KG1 (cell line): ENCODE measurements at regions not wholly inside any gene's neighbourhood (a gene's known extent, or its start where the extent isn't known, plus 50 kb on each side); places are given as distances from the start of the nearest gene placed in this dataset.
"Not testable (repeated sequence)": the region's sequence is repeated elsewhere in the genome, so short reads cannot be mapped to it uniquely, and the experiment has no call there.

Source experiments
- DNase-seq: peaks from one replicate; lab custom pipeline; 2025; lab: John Stamatoyannopoulos, UW

DNA sequence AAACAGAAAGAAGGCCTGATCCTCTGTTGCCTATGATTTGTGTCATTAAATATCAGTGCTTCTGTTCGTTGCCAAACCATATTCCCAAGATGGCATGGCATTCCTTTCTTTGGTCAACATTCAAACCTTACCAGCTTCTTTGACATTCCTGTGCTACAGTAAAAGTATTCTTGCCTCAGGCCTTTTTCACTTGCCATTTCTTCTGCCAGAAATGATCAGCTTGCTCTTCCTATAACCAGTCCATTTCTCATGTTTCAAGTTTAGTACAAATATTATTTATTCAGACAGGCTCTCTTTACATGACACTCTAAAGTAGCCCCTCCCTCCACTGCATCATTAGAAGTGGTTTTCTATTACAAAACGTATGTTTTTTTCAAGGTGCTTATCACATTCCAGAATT lies 278.3 kb downstream of the KCNJ2 start:
- DNase-seq = no peak

DNA sequence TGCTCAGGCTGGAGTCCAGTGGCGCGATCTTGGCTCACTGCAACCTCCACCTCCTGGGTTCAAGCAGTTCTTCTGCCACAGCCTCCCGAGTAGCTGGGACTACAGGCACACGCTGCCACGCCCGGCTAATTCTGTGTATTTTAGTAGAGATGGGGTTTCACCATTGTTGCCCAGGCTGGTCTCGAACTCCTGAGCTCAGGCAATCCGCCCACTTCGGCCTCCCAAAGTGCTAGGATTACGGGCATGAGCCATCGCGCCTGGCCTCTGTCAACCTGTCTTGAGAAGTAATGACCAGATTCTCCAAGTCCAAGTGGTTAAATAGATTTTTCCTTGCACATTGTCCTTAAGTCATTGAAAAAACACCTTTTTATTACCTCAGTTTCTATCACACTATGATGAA lies 283.7 kb downstream of the KCNJ2 start:
- DNase-seq = not testable (repeated sequence)

DNA sequence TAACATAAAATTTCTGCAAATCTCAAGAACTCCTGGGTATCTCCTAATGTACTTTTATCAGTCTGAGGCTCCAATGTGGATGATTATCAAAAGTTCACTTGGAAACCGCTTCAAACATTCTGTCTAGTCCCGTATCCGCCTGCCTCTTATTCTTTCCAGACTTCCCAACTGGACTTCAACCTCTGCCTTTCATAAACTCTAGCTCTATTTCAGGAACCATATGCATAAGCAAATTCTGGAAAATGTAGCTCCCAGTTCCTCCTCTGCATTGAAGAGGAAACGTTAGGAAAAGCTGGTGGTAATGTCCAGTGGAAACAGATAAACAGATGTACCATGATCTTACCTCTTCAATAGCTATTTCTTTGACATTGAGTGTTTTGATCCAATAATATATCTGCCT lies 285.0 kb downstream of the KCNJ2 start:
- DNase-seq = no peak

DNA sequence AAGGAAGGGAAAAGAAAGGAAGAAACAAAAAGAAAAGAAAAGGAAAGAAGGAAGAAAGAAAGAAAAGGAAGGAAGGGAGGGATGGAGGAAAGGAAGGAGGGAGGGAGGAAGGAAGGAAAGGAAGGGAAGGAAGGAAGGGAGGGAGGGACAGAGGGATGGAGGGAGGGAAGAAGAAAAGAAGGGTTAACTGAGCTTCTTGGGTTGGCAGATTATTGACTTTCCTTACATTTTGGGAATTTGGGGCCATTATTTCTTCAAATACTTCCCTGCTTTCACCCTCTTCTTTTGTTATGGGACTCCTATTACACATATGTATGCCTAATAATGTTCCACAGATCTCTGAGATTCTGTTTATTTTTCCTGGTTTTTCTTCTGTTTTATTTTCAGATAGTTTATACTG lies 285.6 kb downstream of the KCNJ2 start:
- DNase-seq = no peak

DNA sequence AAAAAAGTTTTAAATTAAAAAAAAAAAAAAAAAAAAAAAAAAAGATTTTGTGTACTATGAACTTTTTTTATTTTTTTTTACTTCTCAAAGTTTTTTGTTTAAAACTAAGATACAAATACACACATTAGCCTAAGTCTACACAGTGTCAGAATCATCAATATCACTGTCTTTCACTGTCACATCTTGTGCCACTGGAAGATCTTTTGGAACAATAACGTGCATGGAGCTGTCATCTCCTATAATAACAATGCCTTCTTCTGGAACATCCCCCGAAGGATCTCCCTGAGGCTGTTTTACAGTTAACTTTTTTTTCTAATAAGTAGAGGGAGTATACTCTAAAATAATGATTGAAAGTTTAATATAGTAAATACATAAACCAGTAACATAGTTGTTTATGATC lies 295.7 kb downstream of the KCNJ2 start:
- no peak for DNase-seq

DNA sequence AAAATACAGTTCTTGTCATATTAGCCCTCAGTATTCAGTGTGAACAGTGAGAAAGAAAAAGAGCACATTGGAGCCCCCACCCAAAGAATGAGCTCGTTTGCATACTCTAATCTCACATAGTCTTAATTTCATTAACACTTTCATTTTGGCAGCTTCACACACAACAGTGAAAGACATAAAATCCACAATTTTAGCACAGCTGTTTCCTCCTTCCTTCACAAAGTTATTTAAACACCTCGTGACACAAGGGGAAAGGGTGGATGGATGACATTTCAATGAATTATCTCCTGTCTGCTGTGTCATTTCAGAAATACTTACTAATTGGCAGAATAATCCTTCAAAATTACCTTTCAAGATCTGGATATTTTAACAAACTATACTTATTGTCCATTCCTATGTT lies 299.3 kb downstream of the KCNJ2 start:
- no peak for DNase-seq

DNA sequence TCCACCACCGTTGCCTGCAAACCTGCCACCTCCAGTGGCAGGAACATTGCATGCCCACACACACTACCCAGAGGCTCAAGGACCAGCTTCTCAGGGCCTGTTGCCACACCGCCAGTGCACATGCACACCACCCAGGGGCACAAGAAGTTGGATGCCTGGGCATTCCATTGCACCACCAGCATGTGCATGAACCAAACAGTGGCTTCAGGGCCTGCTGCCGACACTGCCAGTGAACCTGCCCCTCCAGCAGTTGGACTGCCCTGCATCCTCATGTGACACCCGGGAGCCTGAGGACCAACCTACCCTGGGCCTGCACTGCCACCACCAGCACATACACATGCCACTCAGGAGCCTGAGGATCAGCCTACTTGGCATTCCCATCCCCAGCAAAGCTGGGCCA lies 303.7 kb downstream of the KCNJ2 start:
- no peak for DNase-seq

DNA sequence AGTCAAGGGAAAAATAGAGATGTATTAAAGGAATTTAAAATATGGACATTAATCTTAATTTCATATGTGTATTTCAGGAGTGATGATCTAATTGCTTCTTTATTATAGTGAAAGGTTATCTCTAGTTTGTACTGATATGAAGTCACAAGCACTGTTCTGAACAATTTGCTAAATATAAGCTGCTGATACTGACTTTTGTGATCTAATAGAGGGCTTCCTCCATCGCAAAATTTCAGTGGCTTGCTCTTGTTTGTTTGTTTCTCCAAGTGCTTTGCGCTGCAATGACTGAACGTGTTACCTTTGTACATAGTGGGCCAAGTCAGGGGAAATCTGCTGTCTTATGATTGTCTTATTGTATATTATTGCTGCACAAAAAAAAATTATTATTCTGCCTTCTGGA lies 307.0 kb downstream of the KCNJ2 start:
- DNase-seq = no peak

DNA sequence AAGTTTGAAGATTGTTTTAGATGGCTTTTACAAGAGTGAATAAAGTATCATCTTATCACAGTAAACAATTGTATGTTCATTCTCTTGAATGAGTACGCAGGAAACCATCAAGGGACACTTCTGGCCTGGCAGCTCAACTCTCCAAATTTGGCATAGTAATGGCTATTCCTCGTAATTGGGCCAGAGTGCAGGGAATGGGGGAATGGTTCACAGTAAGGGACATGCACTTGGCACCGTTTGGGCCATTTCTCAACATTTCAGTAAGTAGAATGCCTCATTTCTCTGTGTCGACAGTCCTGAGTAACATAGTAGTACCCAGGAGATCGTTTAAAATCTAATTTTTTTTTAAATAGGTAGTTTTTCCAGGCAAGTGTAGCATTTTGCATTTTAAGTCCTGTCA lies 309.6 kb downstream of the KCNJ2 start:
- DNase-seq = no peak

DNA sequence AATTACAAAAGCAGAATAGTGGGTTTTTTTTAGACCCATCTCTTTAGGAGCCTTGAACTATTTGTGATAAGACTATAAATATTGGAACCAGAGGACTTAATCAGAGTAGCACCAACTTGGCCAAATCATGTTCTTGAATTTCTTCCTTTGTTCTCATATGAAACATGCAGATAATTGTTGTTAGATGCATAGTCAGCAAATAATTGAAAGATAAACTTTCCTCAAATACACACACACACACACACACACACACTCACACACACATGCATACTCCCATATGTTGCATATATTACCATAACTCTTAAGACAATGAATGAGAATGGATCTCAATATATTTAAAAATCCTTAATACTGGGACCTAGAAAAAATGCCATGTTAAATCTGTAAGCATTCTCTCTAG lies 310.4 kb downstream of the KCNJ2 start:
- no peak for DNase-seq

DNA sequence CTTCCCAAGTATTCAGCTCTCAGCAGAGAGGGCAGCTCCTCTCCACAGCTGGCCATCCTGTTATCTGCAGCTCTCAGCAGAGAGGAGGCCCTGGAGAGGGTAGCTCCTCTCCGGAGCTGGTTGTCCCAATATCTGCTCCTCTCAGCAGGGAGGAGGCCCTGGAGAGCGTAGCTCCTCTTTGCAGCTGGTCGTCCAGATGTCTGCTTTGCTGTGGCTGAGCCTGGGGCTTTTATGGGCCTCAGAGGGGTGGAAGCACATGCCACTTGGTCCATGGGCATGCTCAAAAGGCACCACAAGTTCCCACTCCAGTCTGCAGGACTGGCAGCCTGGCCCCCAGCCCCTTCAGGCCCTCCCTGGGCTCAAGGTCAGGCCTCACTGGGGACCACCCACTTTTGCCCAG lies 314.3 kb downstream of the KCNJ2 start:
- no peak for DNase-seq

DNA sequence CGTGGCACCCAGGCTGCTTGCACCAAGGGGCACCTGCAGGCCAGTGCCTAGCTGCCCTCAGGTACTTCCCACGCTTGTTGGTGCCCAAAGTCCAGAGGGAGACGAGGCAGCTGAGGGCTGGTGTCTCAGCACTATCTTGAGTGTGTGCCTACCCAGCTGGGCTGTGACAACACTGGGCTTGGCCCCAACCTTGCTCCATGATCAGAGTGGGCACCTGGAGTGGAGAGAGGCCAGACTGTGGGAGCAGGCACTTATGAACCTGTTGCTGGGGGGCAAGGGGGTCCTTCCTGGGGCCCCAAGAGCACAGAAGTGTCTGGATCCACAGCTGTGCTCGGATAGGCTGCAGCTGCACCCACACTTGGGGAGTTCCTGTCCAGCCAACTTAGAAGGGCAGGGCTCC lies 314.7 kb downstream of the KCNJ2 start:
- no peak for DNase-seq

DNA sequence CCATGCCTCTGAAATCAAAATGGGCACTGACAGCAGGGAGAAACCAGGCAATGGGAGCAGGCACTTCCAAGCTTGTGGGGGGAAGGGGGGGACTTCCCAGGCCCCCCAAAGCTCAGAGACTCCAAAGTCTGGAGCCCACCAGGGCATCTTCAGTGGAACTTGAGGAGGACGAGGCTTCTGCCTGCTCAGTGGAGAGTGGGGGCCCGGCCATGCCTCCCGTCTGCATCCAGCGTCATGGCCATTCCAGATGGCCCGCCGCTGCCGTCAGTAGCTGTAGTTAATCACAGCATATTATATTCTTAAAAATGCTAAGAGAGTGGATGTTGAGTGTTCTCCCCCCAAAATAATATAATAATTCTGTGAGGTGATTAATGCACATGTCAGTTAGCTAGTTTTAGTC lies 315.2 kb downstream of the KCNJ2 start:
- no peak for DNase-seq

DNA sequence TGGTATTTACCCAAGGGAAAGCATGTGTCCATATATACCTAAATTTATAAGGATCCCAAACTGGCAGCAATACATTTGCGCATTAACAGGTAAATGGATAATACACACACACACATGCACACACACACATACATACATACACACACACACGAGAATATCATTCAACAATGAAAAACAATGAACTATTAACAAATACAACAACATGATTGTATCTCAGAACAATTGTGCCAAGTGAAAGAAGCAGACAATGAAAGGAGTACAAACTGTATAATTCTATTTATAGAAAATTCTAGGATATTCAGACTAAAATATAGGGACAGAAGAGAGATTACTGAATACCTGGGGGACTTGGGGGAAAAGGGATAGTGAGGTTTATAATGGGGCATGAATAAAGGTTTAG lies 323.0 kb downstream of the KCNJ2 start:
- no peak for DNase-seq

DNA sequence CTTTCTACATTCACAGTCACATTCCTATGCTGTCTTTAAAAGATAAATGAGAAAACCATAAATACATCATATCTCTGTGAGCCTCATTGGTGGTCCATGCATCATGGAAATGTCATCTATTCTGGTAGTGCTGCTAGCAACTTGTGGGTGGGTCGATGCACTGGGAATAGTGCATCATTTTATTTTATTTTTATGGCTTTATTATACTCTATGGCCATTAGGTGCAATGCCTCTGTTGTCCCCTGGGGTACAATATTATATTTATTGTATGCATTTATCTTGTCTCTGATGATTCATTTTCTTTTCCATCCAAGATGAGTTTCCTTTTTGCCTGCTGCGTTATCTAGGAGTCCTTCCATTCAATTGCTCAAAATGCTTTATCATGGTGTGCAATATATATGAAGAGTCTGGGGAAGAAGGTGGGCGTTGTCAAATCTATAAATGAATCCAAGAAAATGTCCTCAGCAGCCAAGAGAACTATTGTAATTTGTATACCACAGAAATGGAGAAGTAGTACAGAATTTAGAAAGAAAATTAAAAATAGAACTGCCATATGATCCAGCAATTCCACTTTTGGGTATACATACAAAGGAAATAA lies 324.0 kb downstream of the KCNJ2 start:
- DNase-seq = no peak

DNA sequence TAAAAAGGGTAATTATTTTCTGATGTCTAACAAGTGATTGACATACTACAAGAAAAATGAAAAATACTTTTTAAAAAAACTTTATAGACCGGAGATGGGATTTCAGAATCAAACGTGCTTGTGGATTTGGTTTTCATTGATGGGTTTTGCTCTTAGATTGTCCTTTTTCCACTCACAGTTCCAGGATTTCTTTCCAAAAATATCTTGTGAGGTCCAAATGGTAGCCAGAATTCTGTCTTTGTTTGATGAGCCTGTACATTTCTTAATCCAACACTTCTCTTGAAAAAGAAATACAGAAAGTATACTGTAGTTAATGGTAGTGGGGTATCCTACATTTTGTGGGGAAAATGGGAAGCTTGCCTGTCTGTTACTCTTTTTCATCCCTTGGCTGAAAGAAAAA lies 329.3 kb downstream of the KCNJ2 start:
- no peak for DNase-seq

DNA sequence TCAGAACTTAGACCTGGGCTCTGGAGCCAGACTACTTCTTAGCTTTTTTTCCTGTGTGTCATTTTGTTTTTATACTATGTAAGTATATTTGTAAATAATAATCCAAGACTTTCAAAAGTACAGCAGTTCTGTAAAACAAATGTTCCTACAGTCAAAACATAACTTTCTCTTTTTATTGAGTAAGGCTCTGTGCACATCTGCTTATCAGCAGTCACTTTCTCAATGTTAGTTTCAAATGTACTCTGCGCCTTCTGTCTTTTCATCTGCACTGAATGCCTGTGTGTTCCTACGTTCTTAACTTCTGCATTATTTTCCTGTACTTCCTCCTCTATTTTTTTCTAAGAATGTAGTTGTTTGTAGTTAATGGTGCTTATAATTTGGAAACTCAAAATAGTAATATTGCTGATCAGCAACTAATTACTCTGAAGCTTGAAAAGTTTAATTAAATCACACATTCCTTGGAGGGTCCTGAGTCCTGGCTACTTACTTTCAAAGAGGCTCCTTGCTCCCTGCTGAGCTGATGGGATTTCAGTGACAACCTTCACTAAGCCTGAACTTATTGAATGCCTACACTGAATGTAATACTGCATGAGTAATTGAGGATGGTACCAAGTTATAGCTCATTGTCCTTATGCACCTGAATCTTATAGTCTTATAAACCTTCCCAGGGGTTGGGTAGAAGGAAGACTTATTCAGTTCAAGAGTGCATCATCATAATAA lies 329.9 kb downstream of the KCNJ2 start:
- DNase-seq = no peak

DNA sequence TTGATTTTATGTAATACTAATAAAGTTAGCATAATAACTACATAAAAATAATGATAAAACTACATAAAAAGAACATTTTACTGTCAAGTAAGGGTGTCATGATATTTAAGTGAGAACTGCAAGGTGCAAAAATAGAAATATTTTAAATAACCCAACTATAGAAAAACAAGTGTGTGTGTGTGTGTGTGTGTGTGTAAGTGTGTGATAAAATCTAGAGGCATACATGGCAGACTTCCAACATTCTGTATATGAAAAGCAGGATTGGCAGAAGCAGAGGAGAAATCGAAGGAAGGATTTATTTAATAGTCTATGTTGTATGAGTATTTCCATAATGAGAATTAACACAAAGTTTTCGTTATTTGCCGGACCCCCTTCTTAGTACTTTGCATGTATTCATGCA lies 334.1 kb downstream of the KCNJ2 start:
- no peak for DNase-seq

DNA sequence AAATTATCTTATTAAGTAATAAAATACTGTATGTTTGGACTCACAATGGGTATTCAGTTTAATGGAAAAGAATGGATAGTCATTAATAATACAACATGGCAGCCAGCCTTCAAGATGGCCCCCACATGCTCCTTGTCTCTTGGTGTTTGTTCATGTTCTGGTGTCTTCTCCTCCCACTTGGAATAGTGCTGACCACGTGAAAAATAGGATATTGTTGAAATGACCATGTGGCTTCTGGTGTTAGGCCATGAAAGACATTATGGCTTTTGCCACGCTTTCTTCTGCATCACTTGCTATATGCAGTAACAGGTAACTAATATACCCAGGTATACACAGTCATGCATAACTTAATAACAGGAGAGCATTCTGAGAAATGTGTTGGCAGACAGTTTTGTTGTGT lies 341.0 kb downstream of the KCNJ2 start:
- no peak for DNase-seq

DNA sequence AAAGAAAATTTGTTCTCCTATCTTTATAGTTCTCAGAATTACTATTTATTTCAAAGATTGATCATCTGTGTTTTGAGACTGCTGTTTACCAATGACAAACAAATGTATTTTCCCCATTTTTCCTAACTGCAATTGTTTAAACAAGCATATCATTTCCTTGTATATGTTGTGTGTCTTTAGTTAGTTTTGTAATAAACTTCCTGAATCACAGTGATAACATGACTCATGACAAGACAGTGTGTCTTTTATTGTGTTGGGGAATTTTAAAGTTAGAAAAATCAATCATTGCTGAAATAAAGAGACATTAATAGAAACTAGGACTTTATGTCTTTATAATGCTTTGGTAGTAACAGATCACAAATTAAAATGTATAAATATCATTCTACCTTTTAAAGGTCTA lies 348.5 kb downstream of the KCNJ2 start:
- DNase-seq = no peak

DNA sequence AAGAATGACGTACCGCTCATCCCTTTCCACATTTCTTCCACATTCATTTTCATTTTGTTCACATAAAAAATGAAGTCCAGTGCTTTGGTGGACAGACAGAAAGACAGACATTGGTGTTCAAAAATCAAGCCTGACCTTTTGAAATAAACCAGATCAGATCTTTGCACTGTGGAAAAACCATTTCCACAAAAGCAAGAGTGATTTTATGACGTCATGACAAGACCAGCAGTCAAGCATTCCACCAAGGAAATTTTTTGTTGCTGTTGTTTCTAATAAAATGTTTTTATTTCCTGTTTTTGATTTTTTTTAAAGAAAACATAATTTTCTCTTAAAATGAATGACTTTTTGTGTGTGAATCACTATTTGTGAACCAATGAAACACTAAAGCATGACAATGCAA lies 350.0 kb downstream of the KCNJ2 start:
- DNase-seq = no peak

DNA sequence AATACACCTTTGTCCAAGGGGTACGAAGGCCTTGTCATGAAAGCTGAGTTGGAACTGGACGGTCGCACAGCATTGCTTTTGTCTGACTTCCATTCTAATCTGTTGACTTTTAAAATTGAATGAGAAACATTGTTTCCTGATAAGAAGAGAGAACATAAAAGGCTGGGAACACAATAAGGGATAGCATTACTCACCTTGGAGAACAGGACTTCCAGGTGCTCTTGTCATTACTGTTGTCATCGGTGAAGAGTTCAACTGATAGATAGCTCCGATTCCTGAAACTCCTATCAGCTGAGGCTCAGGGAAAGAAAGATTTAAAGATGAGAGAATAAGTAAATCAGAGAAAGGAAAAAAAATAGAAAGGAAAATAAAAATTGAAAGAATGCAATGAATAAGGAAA lies 351.1 kb downstream of the KCNJ2 start:
- DNase-seq = no peak

DNA sequence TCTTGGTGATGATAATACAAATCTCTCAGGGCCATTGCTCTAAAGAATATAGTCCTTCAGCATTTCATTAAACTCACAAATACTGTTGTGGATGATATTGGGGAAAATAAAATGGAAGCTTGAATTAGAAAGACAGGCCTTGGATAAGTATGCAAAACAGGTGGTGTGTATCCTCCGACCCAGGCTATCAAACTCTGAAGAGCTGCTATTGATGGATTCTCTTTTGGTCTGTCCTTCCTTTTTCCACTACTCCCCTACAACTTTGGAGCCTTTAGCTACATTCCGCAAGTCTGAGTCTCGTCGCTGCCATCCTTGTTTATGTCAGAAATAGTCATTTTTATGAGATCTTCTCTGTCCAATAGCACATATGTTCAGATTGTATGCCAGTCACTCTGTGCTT lies 351.6 kb downstream of the KCNJ2 start:
- DNase-seq = no peak

DNA sequence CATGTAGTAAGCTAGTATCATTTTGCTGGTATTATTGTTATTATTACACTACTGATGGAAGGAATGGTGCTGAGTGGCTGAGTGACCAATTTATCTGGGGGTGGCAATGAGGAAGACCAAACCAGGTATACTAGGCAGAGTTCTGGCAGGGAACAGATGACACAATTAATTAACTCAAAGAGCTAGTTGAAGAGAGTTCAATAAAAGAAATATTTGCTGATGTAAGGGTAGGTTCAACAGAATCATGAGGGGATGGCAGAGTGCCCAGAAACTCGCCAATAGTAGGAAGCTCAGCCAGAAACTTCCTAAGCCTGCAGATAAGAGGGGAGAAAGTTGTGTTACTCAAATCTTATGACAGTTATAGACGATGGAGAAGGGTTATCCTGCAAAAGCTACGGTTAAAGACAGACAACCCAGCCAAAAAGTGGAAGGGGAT lies 352.5 kb downstream of the KCNJ2 start:
- DNase-seq = no peak
